Right hindlimb (tissue), 1 donor: ENCODE measurements at regions not wholly inside any gene's neighbourhood (a gene's known extent, or its start where the extent isn't known, plus 50 kb on each side); places are given as distances from the start of the nearest gene placed in this dataset.
A peak's percentile ranks its signal among the peaks of the same experiment; 100 is the strongest.
"Not testable (repeated sequence)": the region's sequence is repeated elsewhere in the genome, so short reads cannot be mapped to it uniquely, and the experiment has no call there.

Source experiments
- DNase-seq: peaks from one replicate; pipeline ENCODE4 v3.0.0-alpha.2; 2018

DNA sequence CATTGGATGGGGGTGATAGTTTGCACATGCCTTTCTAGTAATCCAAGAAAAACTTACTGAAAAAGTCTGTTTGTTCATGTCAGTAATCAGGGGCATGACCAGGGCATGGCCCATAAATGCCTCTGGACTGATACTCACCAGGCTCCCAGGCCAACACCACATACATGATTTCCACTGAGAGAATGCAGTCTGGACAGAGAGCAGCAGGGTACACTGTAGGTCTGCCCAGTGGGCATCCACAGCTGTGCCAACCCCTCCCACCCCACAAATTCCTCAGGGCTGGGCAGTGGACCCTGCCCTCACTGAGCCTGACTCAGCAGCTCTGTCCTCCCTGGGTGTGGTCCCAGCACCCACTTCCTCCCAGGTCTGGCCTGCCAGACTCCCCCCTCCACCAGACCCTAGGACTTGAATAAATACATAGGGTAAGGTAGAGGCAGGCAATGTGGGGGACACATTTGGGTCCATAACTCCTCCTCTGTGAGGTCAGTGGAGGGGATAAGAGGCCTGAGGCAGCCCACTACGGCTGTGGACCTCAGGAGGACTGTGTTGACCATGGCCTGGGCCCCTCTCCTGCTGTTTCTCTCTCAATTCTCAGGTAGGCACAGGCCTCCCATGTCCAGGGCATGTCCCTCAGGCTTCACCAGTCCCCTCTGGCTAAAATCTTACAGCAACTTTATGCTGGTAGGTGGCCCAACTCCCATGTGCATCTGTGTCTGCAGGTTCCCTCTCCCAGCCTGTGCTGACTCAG is 92.2 kb upstream of the TOP3B start:
- no peak for DNase-seq

DNA sequence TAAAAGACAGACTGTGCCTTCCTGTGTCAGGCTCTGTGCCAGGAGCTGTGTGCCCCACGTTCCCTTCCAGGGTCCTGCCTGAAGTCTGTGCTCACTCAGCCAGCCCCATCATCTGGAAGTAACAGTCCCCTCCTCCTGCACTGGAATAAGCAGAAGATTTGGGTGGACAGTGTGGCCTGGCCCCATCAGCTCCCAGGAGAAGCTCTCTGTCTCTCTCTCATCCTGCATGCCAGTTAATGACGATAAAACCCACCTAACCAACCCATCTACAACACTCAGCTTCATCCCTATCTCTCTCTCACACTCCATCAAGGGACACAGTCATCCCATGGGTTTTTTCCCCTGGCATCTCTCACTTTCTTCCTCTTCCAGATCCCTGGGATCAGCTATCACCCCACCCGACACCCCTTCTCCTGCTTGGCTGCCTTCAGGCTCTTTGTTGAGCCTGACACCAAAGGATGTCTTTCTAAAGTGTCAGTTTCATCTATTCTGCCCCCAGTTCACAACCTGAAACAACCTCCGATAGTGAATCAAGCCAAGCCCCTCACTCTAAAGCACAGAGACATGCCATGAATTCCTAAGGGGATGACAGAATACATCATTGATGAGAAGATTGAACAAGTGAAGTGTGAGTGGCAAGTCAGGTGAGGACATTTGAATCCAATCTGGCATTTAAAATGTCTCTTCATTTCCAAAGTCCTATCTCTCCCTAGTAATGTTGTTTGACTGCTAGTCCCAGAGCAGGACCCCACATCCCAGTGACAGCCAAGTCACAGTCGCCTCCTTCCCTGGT is 91.4 kb upstream of the TOP3B start:
- no peak for DNase-seq

DNA sequence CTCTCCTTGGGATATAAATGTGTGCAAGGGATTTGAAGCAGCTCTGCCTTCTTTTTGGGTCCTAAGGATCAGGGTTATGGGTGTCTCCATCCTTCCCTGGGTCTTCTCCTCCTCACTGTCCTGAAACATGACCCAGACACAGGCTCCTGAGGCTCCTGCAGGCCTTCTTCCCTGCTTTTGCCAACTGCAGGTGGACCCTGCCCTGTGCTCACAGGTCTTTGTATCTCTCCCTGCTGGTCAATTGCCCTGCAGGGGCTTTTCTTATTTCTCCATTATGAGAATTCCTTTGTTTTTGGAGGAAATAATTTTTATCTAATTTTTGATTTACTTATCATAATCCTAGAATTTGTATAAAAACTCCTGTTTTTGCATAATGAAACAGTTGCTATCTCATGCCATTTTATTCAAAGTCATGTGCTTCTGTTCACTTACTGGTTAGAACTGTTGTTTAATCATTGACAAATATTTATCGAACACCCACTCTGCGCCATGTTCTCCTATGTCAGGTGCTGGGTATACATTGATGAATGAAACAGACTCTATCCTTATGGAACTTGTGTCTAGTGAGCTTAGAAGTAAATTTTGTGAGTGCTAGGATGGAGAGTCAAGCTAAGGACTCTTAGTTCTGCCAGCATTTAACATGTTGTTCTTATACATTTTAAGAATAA is 89.7 kb upstream of the TOP3B start:
- DNase-seq, result no peak

DNA sequence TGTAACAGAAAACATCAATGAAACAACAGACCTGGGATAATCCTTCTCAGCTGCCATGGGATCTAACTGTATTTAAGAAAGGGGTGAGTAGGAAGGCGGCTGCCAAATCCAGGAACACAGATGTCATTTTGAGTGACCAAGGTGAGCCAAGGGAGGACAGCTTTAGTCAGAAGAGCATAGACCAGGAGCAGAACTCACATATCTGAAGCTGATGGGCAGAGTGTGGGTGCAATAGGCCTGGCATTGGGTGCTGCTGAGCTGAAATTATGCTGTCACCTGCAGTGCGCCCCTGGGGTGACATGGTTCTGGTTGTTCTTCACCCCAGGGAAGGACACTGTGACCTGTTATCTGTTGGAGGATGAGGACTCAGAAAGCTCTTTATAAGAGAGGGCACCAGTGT is 88.9 kb upstream of the TOP3B start:
- DNase-seq, result no peak

DNA sequence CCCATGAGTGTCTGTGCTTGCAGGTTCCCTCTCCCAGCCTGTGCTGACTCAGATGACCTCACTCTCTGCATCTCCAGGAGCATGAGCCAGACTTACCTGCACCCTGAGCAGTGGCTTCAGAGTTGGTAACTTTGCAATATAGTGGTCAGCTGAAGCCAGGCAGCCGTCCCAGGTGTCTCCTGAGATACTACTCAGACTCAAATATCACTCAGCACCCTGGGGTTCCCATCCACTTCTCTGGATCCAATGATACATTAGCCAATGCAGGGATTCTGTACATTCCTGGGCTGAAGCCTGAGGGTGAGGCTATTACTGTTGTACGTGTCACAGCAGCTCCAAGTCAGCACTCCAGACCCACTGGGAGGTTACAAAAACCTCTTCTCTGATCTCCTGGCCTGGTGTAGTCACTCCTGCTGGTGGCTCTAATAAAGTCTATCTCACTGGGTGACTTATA is 87.8 kb upstream of the TOP3B start:
- no peak for DNase-seq

DNA sequence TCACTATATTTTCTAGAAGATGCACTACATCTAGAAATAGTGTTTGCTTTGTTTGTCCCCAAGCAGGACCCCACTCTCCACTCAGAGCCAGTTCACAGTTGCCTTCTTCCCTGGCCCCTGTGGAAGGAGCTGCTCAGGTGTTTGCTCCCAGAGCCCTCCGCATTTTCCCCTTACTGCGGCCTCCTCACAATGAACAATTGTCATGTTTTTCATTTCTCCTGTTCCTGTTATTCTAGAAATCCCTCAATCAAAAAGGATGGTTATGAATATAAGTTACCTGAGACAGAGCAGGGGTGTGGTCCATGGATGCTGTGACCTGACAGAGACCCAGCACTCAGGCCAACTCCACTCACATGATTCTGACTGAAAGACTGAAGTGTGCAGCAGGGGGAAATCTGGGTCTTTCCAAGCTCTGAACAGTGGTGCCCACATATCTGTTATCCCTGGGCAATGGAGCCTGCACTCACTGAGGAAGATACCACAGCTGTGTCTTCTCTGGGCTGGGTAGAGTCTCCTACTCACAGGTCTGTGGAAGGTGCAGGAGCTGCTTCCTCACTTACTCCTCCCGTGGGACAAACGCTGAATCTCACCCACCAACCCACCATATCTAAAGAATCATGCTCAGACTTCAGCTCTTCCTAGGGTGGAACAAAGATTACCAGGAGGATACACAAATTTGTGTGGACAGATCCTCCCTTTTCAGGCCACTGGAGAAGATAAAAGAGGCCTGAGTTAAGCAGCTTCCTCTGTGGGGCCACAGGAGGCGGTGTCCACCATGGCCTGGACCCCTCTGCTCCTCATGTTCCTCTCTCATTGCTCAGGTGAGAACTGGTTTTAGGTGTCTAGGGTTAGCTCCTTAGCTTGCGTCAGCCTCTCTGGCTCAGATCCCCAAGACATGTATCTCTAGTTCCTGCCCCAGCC is 87.1 kb upstream of the TOP3B start:
- no peak for DNase-seq

DNA sequence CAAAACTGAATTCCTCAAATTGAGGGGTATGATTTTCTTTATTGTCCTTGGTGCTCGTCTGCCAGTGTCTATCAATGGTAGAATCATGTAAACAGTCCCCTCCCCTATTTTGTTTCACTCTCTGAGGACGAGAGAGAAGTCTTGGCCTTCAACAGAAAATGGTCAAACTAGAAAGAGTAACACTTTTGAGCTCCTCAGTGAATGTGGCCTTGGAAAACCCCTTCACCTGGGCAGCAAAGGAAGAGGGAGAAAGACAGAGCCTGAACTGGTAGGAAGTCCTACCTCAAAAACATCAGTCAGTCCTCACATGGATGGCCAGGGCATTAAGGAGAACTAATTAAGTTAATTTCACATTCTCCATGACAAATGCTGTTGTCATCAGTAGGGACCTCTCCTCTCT is 86.1 kb upstream of the TOP3B start:
- DNase-seq, result no peak

DNA sequence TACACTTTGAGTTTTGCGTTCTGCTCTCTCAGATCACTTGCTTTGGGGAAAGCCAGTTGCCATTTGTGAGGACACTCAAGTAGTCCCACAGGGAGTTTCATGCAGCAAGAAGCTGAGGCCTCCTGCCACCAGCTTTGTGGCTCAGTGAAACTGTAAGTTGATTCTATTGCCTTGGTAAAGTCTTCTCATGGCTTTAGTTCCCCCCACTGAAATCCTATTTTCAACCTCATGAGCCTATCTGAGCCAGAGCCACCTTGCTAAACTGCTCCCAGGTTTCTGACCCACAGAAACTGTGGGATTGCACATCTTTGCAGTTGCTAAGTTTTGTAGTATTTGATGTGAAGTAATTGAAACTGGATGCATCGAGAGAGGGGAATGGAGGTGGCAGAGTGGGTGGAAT is 85.4 kb upstream of the TOP3B start:
- DNase-seq, result no peak

DNA sequence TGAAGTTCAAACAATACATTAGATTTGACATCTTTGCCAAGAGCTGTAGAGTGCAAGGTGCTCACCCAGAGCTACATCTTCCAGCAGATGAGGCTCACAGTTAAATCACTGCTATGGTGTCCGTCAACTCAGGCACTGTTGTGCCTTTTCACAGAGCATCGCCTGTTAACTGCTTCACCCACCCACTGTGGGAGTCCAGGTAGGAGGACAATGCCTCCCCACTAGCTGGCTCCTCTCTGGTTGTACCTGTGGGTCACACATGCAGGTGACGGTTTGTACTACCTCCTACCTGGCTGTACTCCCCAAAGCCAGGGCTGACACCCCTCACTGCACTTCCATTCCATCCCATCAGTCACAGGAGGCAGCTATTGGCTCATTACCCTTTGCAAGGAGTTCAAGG is 84.6 kb upstream of the TOP3B start:
- no peak for DNase-seq

DNA sequence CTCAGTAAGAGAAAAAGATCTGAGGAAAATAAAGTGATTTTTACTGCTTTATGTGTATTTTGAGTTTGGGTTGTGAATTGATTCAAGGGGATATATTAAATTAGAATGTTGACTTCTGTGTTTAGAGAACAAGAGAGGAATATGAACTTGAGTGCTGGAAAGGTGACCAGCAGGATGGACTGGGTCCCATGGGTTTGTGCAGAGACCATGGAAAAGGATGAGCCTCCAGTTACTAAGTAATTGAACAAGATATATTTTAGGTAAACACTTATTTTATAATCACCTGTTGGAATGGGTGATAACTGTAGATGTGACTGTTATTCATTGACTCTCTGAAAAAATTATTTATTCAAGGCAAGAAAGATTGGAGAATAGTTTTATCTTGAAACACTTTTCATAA is 82.0 kb upstream of the TOP3B start:
- DNase-seq, result no peak

DNA sequence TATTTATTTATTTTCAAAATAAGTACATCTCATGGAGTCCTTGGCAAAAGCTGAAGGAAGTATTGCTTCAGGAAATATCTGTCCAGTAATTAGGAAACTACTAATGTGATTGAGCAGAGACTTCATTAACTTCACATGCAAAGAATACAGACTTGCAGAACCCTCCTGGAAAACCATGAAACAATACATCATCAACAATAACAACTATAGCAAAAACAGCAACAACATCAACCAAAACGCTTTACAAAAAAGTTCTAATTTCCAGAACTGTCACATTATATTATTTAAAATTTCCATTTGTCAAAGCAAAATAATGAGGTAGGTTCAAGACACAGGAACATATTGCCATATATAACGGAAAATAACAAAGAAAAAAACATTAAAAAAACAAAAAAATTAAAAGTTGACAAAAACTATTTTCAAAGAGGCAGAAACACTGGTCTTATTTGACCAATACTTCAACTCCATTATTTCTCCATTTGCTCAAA is 79.8 kb upstream of the TOP3B start:
- no peak for DNase-seq

DNA sequence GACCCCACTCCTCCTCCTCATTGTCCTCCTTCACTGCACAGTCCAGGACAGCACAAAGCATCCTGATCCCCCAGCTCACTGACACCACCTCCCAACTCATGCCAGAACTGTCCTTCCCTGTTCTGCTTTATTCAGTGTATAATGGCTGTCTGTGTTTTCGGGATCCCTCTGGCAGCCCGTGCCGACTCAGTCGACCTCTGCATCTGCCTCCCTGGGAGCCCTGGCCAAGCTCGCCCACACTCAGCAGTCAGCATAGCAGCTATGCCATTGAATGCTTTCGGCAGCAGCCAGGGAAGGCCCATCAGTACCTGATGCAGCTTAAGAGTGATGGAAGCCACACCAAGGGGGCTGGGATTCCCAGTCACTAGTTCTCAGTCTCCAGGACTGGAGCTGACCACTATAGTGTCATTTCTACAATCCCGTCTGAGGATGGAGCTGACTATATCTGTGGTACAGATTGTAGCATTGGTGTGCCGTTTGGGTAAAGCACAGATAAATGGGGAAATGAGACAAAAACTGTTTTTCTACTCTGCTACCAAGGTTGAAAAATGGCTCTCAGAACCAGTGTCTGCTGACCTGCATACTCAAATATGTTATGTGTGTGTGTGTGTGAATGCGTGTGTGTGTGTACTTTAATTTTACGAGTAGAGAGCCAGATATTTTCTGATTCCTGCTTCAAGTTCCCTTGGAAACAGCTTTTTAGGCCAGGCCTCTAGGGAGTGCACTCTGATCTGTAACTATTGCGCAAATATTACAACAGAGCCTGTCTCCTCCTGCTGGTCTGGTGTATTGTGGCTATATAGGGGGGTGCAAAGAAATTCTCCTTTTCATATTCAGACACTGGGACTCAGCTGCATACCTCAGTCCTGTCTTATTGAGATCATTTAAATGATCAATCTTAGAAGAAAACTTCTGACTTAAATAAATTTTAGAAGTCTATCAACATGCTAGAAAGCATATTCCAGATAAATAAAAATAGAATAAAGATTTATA is 78.8 kb upstream of the TOP3B start:
- DNase-seq, result peak; percentile 70

DNA sequence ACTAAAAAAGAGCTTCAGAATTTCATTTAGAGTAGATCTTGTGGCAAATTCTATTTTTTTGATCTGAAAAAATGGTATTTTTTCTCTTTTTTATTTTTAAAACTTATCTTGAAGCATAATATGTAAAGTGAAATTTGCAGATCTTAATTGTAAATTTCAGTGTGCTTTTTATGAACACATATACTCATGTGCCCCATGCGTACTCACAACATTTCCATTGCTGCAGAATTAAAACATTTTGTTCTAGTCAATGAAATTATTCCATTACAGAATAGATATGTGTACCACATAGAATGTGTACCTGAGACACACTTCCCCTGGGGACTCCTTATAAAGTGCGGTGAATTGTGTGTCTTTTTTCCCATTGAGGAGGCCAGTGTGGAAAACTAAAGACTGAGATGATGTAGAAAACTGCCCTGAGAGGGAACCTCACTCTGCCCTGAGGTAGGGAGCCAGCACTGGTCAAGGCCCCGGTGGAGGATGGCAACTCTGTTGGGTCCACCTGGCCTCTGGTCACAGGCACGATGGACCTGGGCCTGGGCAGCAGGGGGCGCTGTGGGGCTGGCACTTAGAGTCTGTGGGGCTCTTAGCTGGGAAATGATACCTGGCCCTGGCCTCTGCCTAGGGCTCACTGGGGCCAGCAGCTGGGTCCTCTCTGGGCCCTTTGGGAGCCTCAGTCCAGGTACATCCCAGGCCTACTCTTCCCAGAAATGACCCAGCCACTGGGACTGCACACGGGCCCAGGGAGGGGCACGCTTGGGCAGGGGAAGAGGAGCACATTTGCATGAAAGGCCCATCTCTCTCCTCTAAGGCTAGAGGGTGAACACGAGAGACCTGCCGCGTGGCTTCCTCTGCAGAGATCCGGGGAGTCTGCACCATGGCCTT is 77.9 kb upstream of the TOP3B start:
- DNase-seq, result no peak

DNA sequence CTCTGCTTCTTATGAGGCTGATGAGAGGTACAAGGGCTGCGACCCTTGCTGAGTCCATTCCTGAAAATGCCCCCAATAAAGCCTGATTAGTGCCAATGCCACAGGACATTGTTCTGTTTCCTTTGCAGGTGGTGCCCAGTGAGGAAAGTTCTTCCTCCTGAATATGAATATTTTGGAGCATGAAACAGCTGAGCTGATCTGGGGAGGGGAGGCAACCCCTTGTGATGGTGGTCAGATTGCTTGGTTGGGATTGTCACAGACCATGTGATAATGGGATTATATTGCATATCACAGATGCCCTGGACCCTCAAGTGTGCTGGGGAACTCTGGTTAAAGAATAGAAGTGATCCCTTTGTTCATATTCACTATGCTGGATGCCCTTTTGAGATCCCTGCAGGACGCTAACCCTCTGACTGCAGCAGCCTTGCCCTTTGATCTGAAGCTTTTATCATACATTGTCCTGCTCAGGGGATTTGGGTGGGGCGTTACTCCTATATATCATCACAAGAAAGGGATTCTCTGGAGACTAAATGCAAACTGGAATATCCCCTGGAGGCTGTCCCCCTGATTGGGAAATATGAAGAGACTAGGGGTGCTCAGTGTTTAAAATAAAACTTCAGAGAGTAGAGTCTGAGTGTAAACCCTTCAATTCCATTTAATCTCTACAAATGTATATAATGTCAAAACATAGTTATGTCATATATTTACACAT is 76.9 kb upstream of the TOP3B start:
- no peak for DNase-seq

DNA sequence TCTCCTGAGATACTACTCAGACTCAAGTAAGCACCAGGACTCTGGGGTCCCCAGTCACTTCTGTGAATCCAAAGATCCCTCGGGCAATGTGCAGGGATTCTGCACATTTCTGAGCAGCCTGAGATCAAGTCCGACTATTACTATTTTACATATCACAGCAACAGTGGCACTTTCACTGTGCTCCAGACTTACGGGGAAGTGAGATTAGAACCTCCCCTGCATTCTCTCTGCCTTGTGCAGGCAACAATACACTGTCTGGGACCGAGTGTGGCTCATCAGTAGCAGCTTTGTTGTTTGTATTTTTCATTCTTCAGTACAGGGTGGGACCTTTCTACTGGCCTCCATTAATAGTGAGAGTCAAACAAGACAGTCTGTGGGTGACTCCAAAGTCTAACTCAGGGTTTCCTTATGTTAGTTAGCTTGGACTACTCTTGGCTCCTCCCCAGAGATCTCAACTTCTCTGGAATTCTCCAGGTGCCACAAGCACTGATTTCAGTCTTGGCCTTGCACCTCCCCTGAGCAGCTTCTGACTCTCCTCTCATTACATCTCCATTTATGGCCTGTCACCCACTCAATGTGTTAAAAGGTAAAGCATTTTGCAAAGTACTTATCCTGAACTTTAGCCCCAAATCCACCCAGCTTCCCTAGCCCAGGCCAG is 76.2 kb upstream of the TOP3B start:
- DNase-seq, result no peak

DNA sequence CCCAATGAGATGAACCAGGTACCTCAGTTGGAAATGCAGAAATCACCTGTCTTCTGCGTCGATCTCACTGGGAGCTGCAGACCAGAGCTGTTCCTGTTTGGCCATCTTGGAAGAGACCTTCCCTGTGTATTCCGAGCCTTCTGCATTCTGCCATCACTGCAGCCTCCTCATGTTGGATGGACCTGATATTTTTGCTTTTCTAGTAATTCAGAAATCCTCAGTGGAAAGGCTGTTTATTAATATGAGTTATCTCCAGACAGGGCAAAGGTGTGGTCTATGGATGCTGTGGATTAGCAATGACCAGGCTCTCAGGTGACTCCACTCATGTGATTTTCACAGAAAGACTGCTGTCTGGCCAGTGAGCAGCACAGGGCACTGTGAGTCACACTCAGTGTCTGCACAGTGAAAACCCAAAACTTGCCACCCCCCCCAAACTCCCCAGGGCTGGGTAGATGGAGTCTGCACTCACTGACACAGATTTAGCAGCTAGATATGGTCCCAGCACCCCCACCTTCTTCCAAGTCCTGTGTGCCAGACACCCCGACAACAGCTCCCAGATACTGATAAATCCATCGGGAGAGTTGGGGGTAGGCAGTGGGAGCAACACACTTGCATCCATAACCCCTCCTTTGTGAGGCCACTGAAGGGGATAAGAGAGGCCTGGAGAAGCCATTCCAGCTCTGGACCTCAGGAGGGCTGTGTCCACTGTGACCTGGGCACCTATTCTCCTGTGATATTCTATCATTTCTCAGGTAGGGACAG is 75.2 kb upstream of the TOP3B start:
- DNase-seq, result no peak

DNA sequence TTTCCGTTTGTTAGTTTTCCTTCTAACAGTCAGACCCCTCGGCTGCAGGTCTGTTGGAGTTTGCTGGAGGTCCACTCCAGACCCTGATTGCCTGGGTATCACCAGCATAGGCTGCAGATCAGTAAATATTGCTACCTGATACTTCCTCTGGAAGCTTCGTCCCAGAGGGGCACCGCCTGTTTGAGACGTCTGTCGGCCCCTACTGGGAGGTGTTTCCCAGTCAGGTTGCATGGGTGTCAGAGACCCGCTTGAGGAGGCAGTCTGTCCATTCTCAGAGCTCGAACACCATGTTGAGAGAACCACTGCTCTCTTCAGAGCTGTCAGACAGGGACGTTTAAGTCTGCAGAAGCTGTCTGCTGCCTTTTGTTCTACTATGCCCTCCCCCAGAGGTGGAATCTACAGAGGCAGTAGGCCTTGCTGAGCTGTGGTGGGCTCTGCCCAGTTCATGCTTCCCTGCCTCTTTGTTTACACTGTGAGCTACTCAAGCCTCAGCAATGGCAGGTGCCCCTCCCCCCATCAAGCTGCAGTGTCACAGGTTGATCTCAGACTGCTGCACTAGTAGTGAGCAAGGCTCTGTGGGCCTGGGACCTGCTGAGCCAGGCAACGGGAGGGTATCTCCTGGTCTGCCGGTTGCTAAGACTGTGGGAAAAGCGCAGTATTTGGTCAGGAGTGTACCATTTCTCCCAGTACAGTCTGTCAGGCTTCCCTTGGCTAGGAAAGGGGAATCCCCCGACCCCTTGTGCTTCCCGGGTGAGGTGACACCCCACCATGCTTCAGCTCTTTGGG is 74.4 kb upstream of the TOP3B start:
- not testable (repeated sequence) for DNase-seq
